MM.1S (cell line): ENCODE measurements at regions not wholly inside any gene's neighbourhood (a gene's known extent, or its start where the extent isn't known, plus 50 kb on each side); places are given as distances from the start of the nearest gene placed in this dataset.

Experiments used
- CTCF ChIP-seq: fragments of 300-600 bp; sonication (generic); IDR thresholded peaks from 2 replicates; pipeline ENCODE4 v1.5.1; 2016; ENCODE audit warnings: antibody characterized with exemption, low read length, mixed read lengths
- EZH2 ChIP-seq: fragments of 300-600 bp; sonication (generic); optimal IDR thresholded peaks from 2 replicates; pipeline ENCODE3; 2017; ENCODE audit warnings: low read depth, mild to moderate bottlenecking, antibody characterized with exemption, low read length, mixed read lengths

- TF ChIP-seq CTCF (no peak), EZH2 (no peak)
Measured at GRCh38 chr15:20345401-20345958, 196.1 kb downstream of the GOLGA6L6 start.
